GM18508 (cell line): ENCODE measurements at regions not wholly inside any gene's neighbourhood (a gene's known extent, or its start where the extent isn't known, plus 50 kb on each side); places are given as distances from the start of the nearest gene placed in this dataset.

ENCODE experiments used
- ATAC-seq: cut with Tn5 transposase; IDR thresholded peaks from one replicate; pipeline ENCODE4 v1.9.1; 2021; ENCODE audit warnings: moderate number of reproducible peaks; ENCODE audit not compliant: insufficient read depth, unreplicated experiment

- ATAC-seq, result no peak
These were observed 561.1 kb downstream of the NR2F1-AS1 start for GRCh38 chr5:93019896-93020295.

DNA sequence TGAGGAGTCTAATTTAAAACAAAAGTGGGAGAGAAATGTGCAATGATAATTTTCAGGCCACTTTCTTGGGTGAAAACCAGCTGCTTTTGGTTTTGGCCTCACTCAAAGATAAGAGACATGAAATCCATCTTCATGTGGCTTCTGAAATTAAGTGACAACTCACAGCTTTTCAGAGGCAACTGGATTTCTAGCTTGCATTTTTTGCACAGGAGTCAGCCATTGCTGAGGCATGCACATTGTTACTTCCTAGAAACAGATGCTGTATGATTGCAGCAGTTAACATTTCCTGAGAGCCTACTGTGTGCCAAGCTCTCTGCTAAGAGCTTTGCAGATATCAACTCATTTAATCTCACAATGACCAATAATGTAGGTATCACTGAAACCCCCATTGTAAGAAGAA, 562.6 kb downstream of the NR2F1-AS1 start:
- ATAC-seq, result no peak

GRCh38 chr5:93017849-93018248, 563.2 kb downstream of the NR2F1-AS1 start:
- ATAC-seq, result no peak

GRCh38 chr5:93017376-93017775, 563.6 kb downstream of the NR2F1-AS1 start:
- no peak for ATAC-seq

DNA sequence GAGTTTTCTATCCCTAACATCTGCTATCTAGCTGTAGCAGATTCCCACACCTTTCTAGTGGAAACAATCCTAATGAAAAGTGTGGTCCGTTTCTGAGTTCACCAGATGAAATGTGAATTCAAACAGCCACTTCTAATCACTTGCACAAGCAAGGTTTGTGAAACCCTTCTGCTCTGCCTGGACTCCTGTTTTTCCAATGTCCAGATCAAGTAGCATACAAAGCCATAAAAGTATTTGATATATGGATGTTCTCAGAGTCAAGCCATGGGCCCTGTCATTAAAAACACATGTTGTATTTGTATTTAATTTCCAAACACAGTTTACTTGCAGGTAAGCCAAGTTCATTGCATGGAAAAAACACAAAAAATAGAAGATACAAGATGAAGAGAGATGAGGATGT, 570.4 kb downstream of the NR2F1-AS1 start:
- ATAC-seq, result no peak

- no peak for ATAC-seq
These were observed 571.0 kb downstream of the NR2F1-AS1 start for GRCh38 chr5:93010037-93010436.

DNA sequence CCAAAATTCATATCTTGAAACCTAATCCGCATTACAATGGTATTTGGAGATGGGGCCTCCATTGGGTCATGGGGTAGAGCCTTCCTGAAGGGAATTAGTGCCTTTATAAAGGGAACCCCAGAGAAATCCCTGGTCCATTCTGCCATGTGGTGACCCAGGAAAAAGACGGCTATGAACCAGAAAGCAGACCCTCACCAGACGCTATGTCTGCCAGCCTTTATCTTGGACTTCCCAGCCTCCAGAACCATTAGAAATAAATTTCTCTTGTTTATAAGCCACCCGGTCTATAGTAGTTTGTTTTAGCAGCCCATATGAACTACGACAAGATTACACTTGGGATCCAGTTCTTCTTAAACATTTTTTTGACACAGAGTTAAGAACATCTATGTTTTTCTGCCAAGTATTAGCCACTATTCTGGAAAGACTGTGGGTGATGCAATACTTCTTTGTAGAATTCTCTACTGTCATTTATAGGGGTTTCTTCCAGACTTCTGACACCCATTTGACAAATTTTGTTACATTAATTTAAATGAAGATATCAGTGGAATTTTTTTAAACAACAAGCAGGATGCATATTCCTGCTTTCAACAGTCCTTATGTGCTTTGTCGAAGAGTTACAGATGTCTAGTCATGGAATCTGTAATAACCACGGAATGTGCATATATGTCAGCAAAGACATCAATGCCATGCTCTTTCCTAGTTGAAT, 572.4 kb downstream of the NR2F1-AS1 start:
- ATAC-seq, result no peak

DNA sequence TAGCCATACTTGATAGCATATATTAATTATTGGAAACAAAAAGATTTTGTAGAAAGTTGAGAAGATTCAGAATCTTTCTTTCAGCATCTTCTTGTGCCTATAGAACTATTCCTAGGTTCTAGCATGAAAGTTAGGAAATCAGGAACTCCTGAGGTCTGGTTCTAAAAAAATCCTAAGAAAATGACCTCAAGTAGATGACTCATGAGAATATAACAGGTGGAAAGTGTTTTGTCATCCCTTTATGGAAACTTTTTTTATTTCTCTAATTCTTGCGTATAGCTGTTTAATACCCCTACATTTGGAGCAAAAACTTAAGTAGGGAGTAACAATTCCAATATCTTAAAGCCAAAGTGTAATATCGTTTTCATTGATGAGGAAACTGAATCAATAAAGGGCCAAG, 574.1 kb downstream of the NR2F1-AS1 start:
- ATAC-seq, result no peak

DNA sequence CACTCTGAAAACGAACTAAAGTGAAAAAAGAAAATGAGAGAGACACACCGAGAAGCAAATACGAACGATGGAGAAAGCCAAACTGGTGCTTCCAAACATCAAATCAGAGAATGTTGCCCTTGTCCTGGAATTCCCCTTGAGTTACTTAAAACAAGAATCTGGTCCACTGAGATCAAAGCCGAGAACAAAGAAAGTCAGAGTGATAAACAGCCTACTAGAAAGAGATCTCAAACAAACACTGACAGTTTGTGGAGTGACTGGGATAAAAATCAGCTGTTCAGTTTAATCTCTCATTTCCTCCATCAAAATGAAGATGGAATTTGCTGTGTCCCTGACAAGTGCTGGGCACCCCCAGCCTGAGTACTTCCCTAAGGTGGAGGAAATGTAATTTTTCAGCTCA, 582.6 kb downstream of the NR2F1-AS1 start:
- ATAC-seq, result no peak

- ATAC-seq, result no peak
These were observed 586.6 kb downstream of the NR2F1-AS1 start for GRCh38 chr5:92994392-92994791.

- ATAC-seq, result no peak
These were observed 588.9 kb downstream of the NR2F1-AS1 start for GRCh38 chr5:92992073-92992472.

DNA sequence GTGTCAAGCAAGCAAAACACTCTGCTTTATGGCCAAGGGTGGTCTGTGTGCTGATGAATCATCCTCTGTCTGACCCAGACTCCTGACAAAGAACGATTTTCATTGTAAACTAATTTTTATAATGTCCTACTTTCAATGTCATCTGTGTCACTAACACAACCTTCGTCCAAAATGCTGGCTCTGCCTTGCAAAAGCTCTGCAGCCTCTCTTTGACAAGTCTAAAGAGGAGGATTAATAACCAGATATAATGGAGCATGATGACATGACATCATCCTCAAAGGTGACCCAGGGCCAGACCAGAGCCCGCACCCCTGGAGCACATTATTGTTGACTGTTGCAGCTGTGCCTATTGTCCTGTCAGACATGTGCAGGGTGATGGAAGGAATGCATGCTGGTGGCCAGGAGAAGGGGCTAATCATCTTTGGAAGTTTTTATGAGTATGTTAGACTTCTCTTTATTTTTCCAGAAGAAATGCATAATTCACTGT, 589.4 kb downstream of the NR2F1-AS1 start:
- no peak for ATAC-seq

DNA sequence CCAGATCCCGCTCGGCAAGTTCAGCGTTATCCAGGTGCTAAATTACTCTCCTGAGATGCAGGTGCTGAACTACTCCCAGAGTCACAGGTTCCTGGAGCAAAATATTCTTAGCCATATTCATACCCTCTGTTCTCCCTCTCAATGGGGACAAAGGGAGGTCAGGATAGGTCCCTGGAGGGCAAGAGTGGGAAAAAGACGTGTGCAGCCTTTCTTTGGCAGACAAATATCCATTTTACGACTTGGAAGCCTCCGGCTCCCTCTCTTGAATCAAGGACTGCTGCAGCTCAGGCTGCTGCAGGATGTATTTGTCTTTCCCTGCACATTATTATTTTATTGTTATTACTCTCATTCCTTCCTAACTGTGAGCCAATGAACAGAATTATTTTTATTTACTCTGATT, 590.2 kb downstream of the NR2F1-AS1 start:
- ATAC-seq, result no peak

DNA sequence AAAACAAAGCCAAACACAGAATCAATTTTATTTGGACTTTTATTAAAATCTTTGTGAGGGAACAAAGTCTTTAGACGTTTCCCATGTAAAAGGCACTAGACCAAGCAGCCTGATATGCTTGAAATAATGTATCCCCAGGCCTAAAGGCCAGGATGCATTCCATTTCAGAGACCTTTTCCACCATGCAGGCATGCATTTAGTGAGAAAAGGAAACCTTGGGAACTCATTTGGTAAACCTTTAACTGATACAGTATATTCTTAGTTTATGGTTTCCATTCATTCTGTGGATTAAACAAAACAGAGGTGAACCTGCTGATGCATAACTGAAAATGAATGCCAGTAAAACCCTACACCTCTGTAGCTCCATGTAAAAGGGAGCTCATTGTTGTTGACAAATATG, 600.0 kb downstream of the NR2F1-AS1 start:
- ATAC-seq, result no peak

DNA sequence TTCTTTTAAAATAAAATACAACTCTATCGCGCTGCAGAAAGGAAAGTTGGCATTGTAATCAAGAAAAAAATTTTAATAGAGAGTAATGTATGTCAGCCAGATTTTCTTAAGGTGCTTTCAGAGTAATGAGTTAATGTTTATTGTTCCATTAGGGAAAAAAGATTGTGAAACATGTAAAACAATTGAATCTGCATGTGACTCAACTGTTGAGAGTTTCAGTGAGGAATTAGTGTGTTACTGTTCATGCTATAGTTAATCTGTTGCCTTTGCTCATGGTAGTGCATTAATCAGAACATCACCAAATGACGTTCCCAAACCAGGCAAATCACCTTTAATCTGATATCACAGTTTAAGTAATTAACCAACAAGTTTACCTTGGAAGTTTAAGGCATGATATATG, 600.5 kb downstream of the NR2F1-AS1 start:
- ATAC-seq, result no peak

DNA sequence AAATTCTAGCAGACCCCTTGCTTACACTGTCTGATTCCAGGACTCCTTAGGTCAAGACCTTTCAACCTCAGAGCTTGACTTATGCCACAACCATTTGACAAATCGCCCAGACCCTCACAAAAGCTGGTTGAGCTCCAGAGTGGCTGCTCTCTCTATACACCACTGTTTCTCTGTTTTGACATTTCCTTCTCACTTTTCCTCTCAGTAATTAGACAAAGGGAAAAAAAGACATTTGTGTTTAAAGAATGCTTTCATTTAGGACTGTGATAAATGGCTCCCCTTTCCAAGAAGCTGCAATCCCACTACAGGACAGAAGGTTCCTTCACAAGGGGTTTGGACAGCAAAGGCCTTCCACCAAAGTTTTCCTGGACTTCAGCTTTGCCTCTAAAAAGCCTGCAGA, 601.3 kb downstream of the NR2F1-AS1 start:
- ATAC-seq, result no peak

- ATAC-seq, result no peak
These were observed 603.0 kb downstream of the NR2F1-AS1 start for GRCh38 chr5:92977846-92978540.

GRCh38 chr5:92976156-92976555, 604.9 kb downstream of the NR2F1-AS1 start:
- ATAC-seq, result no peak

GRCh38 chr5:92969781-92970237, 611.2 kb downstream of the NR2F1-AS1 start:
- ATAC-seq, result no peak

DNA sequence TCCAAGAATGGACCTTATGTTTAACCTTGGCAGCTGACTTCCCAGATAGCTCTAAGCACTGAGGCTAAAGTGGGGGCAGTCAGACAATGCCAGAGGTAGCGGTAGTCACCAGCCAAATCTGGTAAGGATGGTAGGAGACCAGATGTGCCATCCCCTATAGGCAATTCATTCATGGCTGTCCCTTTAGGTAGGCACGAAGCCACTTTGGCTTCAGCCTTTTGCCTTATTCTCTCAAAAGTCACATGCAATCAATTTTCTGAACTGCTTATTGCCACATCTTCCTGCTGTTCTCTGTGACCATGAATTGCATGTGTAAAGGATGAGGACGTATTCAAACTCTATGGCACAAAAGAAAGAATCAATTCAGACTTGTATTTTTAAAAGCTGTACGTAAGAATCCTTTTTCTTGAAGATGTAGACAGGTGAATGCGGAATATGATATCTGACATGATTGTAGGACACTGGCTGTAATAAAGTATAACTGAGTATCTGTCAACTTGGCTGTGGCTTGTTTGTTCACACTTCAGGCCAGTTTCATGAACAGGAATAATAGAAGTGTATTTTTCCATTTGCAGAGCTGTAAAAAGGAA, 611.7 kb downstream of the NR2F1-AS1 start:
- no peak for ATAC-seq

DNA sequence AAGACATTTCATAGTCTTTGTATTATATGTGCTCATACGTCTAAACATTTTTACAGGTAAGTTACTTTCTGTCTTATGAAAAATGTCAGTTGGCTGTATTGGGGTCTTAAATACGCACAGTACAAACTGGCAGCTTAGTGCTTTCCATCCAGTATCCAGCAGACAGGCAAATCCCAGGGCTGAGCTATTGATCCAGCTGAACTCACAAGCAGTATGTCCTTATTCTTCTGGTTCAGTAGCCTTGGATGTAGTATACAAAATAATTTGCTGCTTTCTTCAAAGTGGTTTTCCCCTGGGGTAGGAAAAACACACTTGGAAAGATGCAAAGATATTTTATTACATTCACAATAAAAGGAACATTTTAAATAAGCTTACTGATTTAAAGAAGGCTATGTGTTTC, 617.2 kb downstream of the NR2F1-AS1 start:
- ATAC-seq, result no peak
